ENCODE measurements at regions not wholly inside any gene's neighbourhood (a gene's known extent, or its start where the extent isn't known, plus 50 kb on each side); places are given as distances from the start of the nearest gene placed in this dataset.

- intact Hi-C loops (cut with micrococcal nuclease; ENCODE audit: unreplicated experiment): no loop called here
- BruUV-seq (replicated peaks): no TSS peak
- TF ChIP-seq CTCF (conservative IDR thresholded peaks at IDR 0.05; ENCODE audit: low read depth, low read length): no peak
- no peak for TF ChIP-seq EZH2 (IDR thresholded peaks at IDR 0.05; ENCODE audit: borderline replicate concordance, low read depth, low read length, poor library complexity, severe bottlenecking)
- H3K9me3 ChIP-seq (ENCODE audit: low read depth, low read length, poor library complexity, severe bottlenecking): no peaks in the 10 kb centered on the region
- no peaks in the 10 kb centered on the region for H3K4me1 ChIP-seq (ENCODE audit: insufficient read depth, low read length, poor library complexity, severe bottlenecking)
- no peak for DNase-seq (ENCODE audit: low spot score)
- H3K27ac ChIP-seq (ENCODE audit: low read depth, low read length, poor library complexity, severe bottlenecking): no peak overlapping the region
- no peak overlapping the region for H3K4me3 ChIP-seq (ENCODE audit: low read depth, low read length, poor library complexity, severe bottlenecking)
- ChIA-PET CTCF (no interaction called here), POLR2A (ENCODE audit: low non-redundant PET) (no interaction called here)
- H3K36me3 ChIP-seq (ENCODE audit: insufficient read depth, low read length, poor library complexity, severe bottlenecking): no peaks in the 10 kb centered on the region
- no peaks in the 10 kb centered on the region for H3K27me3 ChIP-seq (replicated peaks; ENCODE audit: insufficient read depth, low read depth, low read length, poor library complexity)
These were observed 711.1 kb upstream of the NUDT12 start for GRCh38 chr5:104273725-104274124.

GRCh38 chr5:104267320-104268015 lies 704.9 kb upstream of the NUDT12 start:
- POLR2A ChIA-PET (ENCODE audit: low non-redundant PET): no interaction called here
- TF ChIP-seq EZH2 (IDR thresholded peaks at IDR 0.05; ENCODE audit: borderline replicate concordance, low read depth, low read length, poor library complexity, severe bottlenecking): no peak
- no peak for TF ChIP-seq CTCF (conservative IDR thresholded peaks at IDR 0.05; ENCODE audit: low read depth, low read length)
- CTCF ChIA-PET: no interaction called here
- Histone ChIP-seq H3K9me3 (ENCODE audit: low read depth, low read length, poor library complexity, severe bottlenecking) (no peaks in the 10 kb centered on the region), H3K4me1 (ENCODE audit: insufficient read depth, low read length, poor library complexity, severe bottlenecking) (peaks cover 11% of the 10 kb centered on the region), H3K27me3 (replicated peaks; ENCODE audit: insufficient read depth, low read depth, low read length, poor library complexity) (no peaks in the 10 kb centered on the region), H3K27ac (ENCODE audit: low read depth, low read length, poor library complexity, severe bottlenecking) (no peak overlapping the region), H3K36me3 (ENCODE audit: insufficient read depth, low read length, poor library complexity, severe bottlenecking) (no peaks in the 10 kb centered on the region), H3K4me3 (ENCODE audit: low read depth, low read length, poor library complexity, severe bottlenecking) (no peak overlapping the region)
- intact Hi-C loops (cut with micrococcal nuclease; ENCODE audit: unreplicated experiment): no loop called here
- BruUV-seq (replicated peaks): no TSS peak
- peak; percentile 32 for DNase-seq (ENCODE audit: low spot score)

GRCh38 chr5:104266161-104266560 lies 703.6 kb upstream of the NUDT12 start:
- no peak for DNase-seq (ENCODE audit: low spot score)
- TF ChIP-seq CTCF (conservative IDR thresholded peaks at IDR 0.05; ENCODE audit: low read depth, low read length): no peak
- no peak for TF ChIP-seq EZH2 (IDR thresholded peaks at IDR 0.05; ENCODE audit: borderline replicate concordance, low read depth, low read length, poor library complexity, severe bottlenecking)
- H3K4me3 ChIP-seq (ENCODE audit: low read depth, low read length, poor library complexity, severe bottlenecking): no peak overlapping the region
- intact Hi-C loops (cut with micrococcal nuclease; ENCODE audit: unreplicated experiment): no loop called here
- POLR2A ChIA-PET (ENCODE audit: low non-redundant PET): no interaction called here
- no peaks in the 10 kb centered on the region for H3K36me3 ChIP-seq (ENCODE audit: insufficient read depth, low read length, poor library complexity, severe bottlenecking)
- no peaks in the 10 kb centered on the region for H3K27me3 ChIP-seq (replicated peaks; ENCODE audit: insufficient read depth, low read depth, low read length, poor library complexity)
- no peak overlapping the region for H3K27ac ChIP-seq (ENCODE audit: low read depth, low read length, poor library complexity, severe bottlenecking)
- H3K9me3 ChIP-seq (ENCODE audit: low read depth, low read length, poor library complexity, severe bottlenecking): no peaks in the 10 kb centered on the region
- H3K4me1 ChIP-seq (ENCODE audit: insufficient read depth, low read length, poor library complexity, severe bottlenecking): peaks cover 11% of the 10 kb centered on the region
- CTCF ChIA-PET: no interaction called here
- BruUV-seq (replicated peaks): no TSS peak

Measured in A673 (cell line).